ENCODE measurements at regions not wholly inside any gene's neighbourhood (a gene's known extent, or its start where the extent isn't known, plus 50 kb on each side); places are given as distances from the start of the nearest gene placed in this dataset.

DNA sequence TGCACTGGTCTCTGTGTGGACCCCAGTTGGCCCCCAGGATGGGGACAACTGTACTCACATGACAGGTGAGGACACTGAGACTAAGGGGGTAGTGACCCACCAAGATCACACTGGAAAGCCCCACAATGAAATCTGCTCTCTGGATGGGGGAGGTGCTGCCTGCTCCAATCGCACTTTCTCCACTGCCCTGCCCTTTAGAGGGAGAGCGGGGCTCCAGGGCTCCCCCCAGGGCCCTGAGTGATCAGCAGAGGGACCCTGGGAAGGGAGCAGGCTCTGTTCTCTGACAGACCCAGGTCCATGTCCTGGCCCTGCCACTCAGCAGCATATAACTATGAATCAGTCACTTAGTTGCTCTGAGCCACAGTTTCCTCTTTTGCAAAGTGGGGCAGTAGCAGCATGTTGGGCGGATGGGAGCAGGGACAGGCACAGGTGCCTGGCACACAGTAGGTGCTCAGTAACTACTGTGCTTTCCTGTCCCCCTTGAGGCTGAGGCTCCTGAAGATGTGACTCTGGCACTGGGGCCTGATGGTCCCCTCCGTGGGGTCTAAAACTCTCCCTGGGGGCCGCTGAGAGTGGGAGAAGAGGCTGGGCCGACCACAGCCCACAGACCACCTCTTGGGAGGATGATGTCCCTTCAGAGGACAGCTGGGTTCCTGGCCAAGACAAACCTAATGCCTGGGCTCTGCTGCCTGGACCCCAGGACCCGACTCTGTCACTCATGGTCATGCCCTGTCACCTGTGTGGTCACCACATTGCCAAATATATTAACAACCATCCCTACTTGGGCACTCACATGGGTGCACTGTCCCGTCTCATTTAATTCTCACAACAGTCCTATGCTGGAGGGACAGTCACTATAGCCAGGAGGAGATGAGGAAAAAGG is 222.7 kb downstream of the PTPRU start:
- Mint-ChIP-seq H3K27me3 (ENCODE audit: low read depth) (peaks cover 11% of the 10 kb centered on the region), H3K27ac (ENCODE audit: unreplicated experiment) (no peak overlapping the region), H3K4me1 (ENCODE audit: low read depth) (no peaks in the 10 kb centered on the region), H3K36me3 (ENCODE audit: low read depth) (peaks cover 3% of the 10 kb centered on the region), H3K9me3 (ENCODE audit: low read depth) (peaks cover 14% of the 10 kb centered on the region), H3K4me3 (ENCODE audit: unreplicated experiment) (no peak overlapping the region)
- peak; percentile 61 for DNase-seq (ENCODE audit: low spot score)
- no peak for TF ChIP-seq CTCF (IDR thresholded peaks at IDR 0.05)

DNA sequence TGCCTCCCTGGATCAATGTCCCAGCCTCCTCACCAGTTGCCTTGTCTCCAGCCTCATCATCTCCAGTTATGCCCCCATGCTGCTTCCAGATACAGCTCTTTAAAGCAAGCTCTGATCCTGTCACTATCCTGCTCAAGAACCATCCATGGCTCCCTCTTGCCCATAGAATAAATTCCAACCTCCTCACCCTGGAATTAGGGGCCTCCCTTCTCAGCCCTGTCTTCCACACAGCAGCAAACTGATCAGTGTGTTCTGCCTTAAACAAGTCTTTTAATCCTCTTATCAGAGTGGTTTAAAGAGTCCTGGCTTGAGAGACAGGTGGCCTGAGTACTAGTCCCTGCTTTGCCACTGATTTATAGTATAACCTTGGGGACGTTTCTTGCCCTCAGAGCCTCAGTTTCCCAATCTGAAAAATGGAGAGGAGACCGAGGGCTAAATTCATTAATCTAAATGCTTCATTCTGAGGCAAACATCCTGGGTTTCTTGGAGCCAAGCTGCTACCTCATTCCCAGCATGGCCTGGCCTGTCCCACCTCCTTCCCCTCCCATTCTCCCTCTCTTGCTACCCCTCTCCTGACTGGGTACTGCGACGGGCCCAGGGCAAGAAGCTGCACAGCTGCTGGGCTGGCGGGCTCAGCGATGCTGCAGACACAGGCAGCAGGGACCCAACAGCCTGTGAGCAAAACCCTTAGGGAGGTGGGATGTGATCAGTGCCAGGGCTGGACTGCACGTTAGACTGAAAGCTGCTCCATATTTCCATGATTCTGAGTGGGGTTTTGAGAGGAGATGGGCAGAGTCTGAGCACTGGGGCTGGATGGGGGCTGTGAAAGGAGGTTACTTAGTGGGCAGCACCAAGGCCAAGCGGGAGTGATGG is 221.4 kb downstream of the PTPRU start:
- peaks cover 9% of the 10 kb centered on the region for H3K27me3 Mint-ChIP-seq (ENCODE audit: low read depth)
- H3K36me3 Mint-ChIP-seq (ENCODE audit: low read depth) = peaks cover 3% of the 10 kb centered on the region
- H3K4me3 Mint-ChIP-seq (ENCODE audit: unreplicated experiment) = no peak overlapping the region
- no peak for TF ChIP-seq CTCF (IDR thresholded peaks at IDR 0.05)
- H3K27ac Mint-ChIP-seq (ENCODE audit: unreplicated experiment) = no peak overlapping the region
- peaks cover 8% of the 10 kb centered on the region for H3K9me3 Mint-ChIP-seq (ENCODE audit: low read depth)
- no peaks in the 10 kb centered on the region for H3K4me1 Mint-ChIP-seq (ENCODE audit: low read depth)
- DNase-seq (ENCODE audit: low spot score) = peak; percentile 51

DNA sequence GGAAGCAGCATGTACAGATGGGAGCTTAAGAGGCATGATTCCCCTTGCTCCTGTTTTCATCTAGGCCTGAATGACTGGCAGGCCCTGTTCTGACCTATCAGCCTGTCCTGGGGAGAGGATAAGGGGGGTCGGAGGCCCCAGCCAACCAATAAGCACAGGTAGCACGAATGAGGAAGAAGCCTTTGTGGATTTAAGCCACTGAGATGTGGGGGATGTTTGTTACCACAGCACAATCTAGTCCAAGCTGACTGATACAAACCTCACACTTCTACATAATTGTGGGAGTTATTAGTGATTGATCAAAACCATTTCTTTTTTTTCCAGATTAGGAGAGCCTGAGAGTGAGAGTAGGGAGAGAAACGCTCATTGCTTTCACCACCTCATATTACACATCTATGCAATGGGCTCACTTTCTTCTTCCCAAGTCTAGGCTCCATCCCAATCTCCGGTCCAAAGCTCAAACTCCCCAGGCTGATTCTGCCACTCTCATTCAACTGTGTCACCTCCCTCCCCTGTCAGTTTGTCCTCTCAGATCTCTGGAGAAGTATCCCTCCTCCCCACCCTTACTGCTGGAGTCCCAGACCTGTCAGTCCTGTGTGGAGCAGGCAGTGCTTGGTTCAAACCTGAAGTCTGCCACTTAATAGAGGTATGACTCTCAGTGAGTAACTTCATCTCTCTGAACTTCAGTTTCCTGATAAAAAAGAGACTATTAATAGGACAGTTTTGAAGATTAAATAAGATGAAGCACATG is 220.5 kb downstream of the PTPRU start:
- peaks cover 9% of the 10 kb centered on the region for H3K27me3 Mint-ChIP-seq (ENCODE audit: low read depth)
- H3K27ac Mint-ChIP-seq (ENCODE audit: unreplicated experiment) = no peak overlapping the region
- no peaks in the 10 kb centered on the region for H3K4me1 Mint-ChIP-seq (ENCODE audit: low read depth)
- H3K9me3 Mint-ChIP-seq (ENCODE audit: low read depth) = peaks cover 8% of the 10 kb centered on the region
- no peak for DNase-seq (ENCODE audit: low spot score)
- H3K4me3 Mint-ChIP-seq (ENCODE audit: unreplicated experiment) = no peak overlapping the region
- no peak for TF ChIP-seq CTCF (IDR thresholded peaks at IDR 0.05)
- H3K36me3 Mint-ChIP-seq (ENCODE audit: low read depth) = peaks cover 3% of the 10 kb centered on the region

GRCh38 chr1:29455781-29456180 is 219.5 kb downstream of the PTPRU start:
- Mint-ChIP-seq H3K9me3 (ENCODE audit: low read depth) (peaks cover 8% of the 10 kb centered on the region), H3K4me1 (ENCODE audit: low read depth) (no peaks in the 10 kb centered on the region), H3K27ac (ENCODE audit: unreplicated experiment) (no peak overlapping the region), H3K36me3 (ENCODE audit: low read depth) (peaks cover 3% of the 10 kb centered on the region), H3K27me3 (ENCODE audit: low read depth) (peaks cover 12% of the 10 kb centered on the region), H3K4me3 (ENCODE audit: unreplicated experiment) (no peak overlapping the region)
- no peak for TF ChIP-seq CTCF (IDR thresholded peaks at IDR 0.05)
- peak; percentile 36 for DNase-seq (ENCODE audit: low spot score)
